ENCODE measurements at regions not wholly inside any gene's neighbourhood (a gene's known extent, or its start where the extent isn't known, plus 50 kb on each side); places are given as distances from the start of the nearest gene placed in this dataset.
A peak's percentile ranks its signal among the peaks of the same experiment; 100 is the strongest.

- Histone ChIP-seq H3K4me2 (ENCODE audit: low read length) (no peak overlapping the region), H2AFZ (peak overlapping the region; percentile 29), H3K9me3 (ENCODE audit: control insufficient read depth, low read length) (no peaks in the 10 kb centered on the region), H3K4me3 (ENCODE audit: low read depth, low read length) (no peak overlapping the region), H3K27ac (no peak overlapping the region), H3K27me3 (ENCODE audit: control insufficient read depth, insufficient read depth, low read length) (no peaks in the 10 kb centered on the region), H3K79me2 (no peaks in the 10 kb centered on the region), H3K36me3 (ENCODE audit: control insufficient read depth, insufficient read depth, low read length) (no peaks in the 10 kb centered on the region), H3K9ac (no peak overlapping the region), H3K4me1 (peaks cover 6% of the 10 kb centered on the region)
- no peak for TF ChIP-seq CTCF (IDR thresholded peaks at IDR 0.05)
Observed at GRCh38 chr4:23697722-23698121, 192.1 kb downstream of the PPARGC1A start.

GRCh38 chr4:23697001-23697528 lies 192.8 kb downstream of the PPARGC1A start:
- Histone ChIP-seq H3K4me1 (peaks cover 6% of the 10 kb centered on the region), H2AFZ (no peak overlapping the region), H3K9me3 (ENCODE audit: control insufficient read depth, low read length) (no peaks in the 10 kb centered on the region), H3K79me2 (no peaks in the 10 kb centered on the region), H3K27ac (no peak overlapping the region), H3K27me3 (ENCODE audit: control insufficient read depth, insufficient read depth, low read length) (no peaks in the 10 kb centered on the region), H3K36me3 (ENCODE audit: control insufficient read depth, insufficient read depth, low read length) (no peaks in the 10 kb centered on the region), H3K4me2 (ENCODE audit: low read length) (no peak overlapping the region), H3K9ac (no peak overlapping the region), H3K4me3 (ENCODE audit: low read depth, low read length) (no peak overlapping the region)
- no peak for TF ChIP-seq CTCF (IDR thresholded peaks at IDR 0.05)

- Histone ChIP-seq H3K4me2 (ENCODE audit: low read length) (no peak overlapping the region), H3K79me2 (no peaks in the 10 kb centered on the region), H3K9me3 (ENCODE audit: control insufficient read depth, low read length) (no peaks in the 10 kb centered on the region), H2AFZ (no peak overlapping the region), H3K4me1 (no peaks in the 10 kb centered on the region), H3K27me3 (ENCODE audit: control insufficient read depth, insufficient read depth, low read length) (no peaks in the 10 kb centered on the region), H3K27ac (no peak overlapping the region), H3K9ac (no peak overlapping the region), H3K36me3 (ENCODE audit: control insufficient read depth, insufficient read depth, low read length) (no peaks in the 10 kb centered on the region), H3K4me3 (ENCODE audit: low read depth, low read length) (no peak overlapping the region)
- TF ChIP-seq CTCF (IDR thresholded peaks at IDR 0.05), result no peak
Observed at GRCh38 chr4:23686169-23686897, 203.5 kb downstream of the PPARGC1A start.

- Histone ChIP-seq H3K9ac (no peak overlapping the region), H3K4me3 (ENCODE audit: low read depth, low read length) (no peak overlapping the region), H3K36me3 (ENCODE audit: control insufficient read depth, insufficient read depth, low read length) (no peaks in the 10 kb centered on the region), H3K27me3 (ENCODE audit: control insufficient read depth, insufficient read depth, low read length) (no peaks in the 10 kb centered on the region), H2AFZ (no peak overlapping the region), H3K4me2 (ENCODE audit: low read length) (no peak overlapping the region), H3K4me1 (no peaks in the 10 kb centered on the region), H3K27ac (no peak overlapping the region), H3K79me2 (no peaks in the 10 kb centered on the region), H3K9me3 (ENCODE audit: control insufficient read depth, low read length) (no peaks in the 10 kb centered on the region)
- no peak for TF ChIP-seq CTCF (IDR thresholded peaks at IDR 0.05)
Observed at GRCh38 chr4:23685471-23685870, 204.4 kb downstream of the PPARGC1A start.
